ENCODE measurements at regions not wholly inside any gene's neighbourhood (a gene's known extent, or its start where the extent isn't known, plus 50 kb on each side); places are given as distances from the start of the nearest gene placed in this dataset.

GRCh38 chr2:103383541-103383940, 621.7 kb downstream of the TMEM182 start:
- H3K27me3 ChIP-seq = no peaks in the 10 kb centered on the region
- TF ChIP-seq EP300 (IDR thresholded peaks at IDR 0.05) = no peak
- no peak for TF ChIP-seq CTCF (IDR thresholded peaks at IDR 0.05)
- TF ChIP-seq POLR2AphosphoS5 (IDR thresholded peaks at IDR 0.05) = no peak
- TF ChIP-seq POLR2A (IDR thresholded peaks at IDR 0.05) = no peak
- intact Hi-C loops (cut with DNase I; ENCODE audit: low total_unique reads) = no loop called here
- no peak overlapping the region for H3K4me3 ChIP-seq
- no peaks in the 10 kb centered on the region for H3K4me1 ChIP-seq
- no peak for DNase-seq
- peaks cover 0 to 10% (median 3%) of the 10 kb centered on the region in 4 donors for H3K9me3 ChIP-seq
- 40 to 64% (median 57%) methylated on average over 3 of the region's 3 CpGs for WGBS, 5 donors
- H3K36me3 ChIP-seq = no peaks in the 10 kb centered on the region
- H3K27ac ChIP-seq = no peak overlapping the region

DNA sequence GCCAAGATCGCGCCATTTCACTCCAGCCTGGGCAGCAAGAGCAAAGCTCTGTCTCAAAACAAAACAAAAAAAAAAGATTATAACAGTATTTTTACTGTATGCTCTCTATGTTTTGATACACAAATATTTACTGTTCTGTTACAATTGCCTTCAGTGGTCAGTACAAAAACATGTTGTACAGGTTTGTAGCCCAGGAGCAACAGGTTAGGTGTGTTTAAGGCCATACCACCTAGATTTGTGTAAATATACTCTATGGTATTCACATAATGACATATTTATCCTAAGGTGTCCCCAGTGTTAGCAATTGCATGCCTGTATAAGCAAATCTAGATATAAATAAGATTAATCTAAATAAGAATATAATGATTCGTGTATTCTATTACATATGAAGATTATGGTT, 625.0 kb downstream of the TMEM182 start:
- DNase-seq = no peak
- Histone ChIP-seq H3K27me3 (no peaks in the 10 kb centered on the region), H3K9me3 (no peaks in the 10 kb centered on the region), H3K36me3 (no peaks in the 10 kb centered on the region), H3K27ac (no peak overlapping the region), H3K4me3 (no peak overlapping the region), H3K4me1 (no peaks in the 10 kb centered on the region)
- 76 to 82% (median 78%) methylated on average over 3 of the region's 3 CpGs for WGBS, 5 donors
- TF ChIP-seq EP300 (IDR thresholded peaks at IDR 0.05) = no peak
- no peak for TF ChIP-seq POLR2AphosphoS5 (IDR thresholded peaks at IDR 0.05)
- TF ChIP-seq POLR2A (IDR thresholded peaks at IDR 0.05) = no peak
- TF ChIP-seq CTCF (IDR thresholded peaks at IDR 0.05) = no peak
- intact Hi-C loops (cut with DNase I; ENCODE audit: low total_unique reads) = no loop called here

DNA sequence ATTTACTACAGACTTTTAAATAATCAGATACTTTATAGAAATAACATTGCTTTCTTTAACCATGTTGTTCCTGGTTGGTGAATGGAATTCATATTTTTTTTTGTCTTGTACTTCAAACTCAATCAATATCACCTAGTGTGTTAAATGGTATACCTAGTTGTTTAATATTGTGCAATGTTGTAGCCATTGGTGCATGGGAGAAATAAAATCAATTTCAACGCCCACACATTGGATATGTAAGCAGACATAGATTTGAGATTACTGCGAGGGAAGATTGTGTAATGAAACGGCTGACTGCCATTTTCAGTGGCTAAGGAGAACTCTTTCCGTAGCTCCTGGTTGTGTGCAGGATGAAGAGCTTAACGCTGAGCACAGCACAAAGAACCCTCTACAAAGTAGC, 626.1 kb downstream of the TMEM182 start:
- WGBS, 5 donors = 76 to 84% (median 80%) methylated on average over 5 of the region's 5 CpGs
- Histone ChIP-seq H3K9me3 (no peaks in the 10 kb centered on the region), H3K27me3 (no peaks in the 10 kb centered on the region), H3K4me1 (no peaks in the 10 kb centered on the region), H3K4me3 (no peak overlapping the region), H3K36me3 (no peaks in the 10 kb centered on the region), H3K27ac (no peak overlapping the region)
- no peak for TF ChIP-seq CTCF (IDR thresholded peaks at IDR 0.05)
- no peak for TF ChIP-seq POLR2A (IDR thresholded peaks at IDR 0.05)
- no peak for TF ChIP-seq POLR2AphosphoS5 (IDR thresholded peaks at IDR 0.05)
- no peak for TF ChIP-seq EP300 (IDR thresholded peaks at IDR 0.05)
- DNase-seq = no peak
- intact Hi-C loops (cut with DNase I; ENCODE audit: low total_unique reads) = no loop called here

DNA sequence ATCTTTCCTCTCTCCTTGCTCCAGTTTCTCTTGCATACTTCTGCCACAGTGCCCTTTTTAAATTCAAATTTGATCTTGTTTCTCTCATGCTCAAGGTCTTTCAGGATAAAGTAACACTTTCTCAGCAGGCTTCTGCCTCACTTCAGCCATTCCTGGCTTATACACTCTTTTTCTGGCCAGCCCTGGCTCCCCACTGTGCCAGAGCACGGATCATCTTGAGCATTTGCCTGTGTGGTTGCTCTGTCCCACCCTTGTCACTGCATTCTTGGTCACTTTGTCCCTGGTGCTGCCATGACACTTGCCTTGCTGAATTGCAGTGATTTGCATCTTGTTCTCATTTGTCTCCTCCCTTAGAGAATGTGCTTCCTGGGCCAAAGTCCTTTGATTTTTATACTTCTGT, 634.3 kb downstream of the TMEM182 start:
- intact Hi-C loops (cut with DNase I; ENCODE audit: low total_unique reads) = no loop called here
- peaks cover 0 to 6% (median 2%) of the 10 kb centered on the region in 4 donors for H3K9me3 ChIP-seq
- TF ChIP-seq EP300 (IDR thresholded peaks at IDR 0.05) (no peak), POLR2A (IDR thresholded peaks at IDR 0.05) (no peak), POLR2AphosphoS5 (IDR thresholded peaks at IDR 0.05) (no peak), CTCF (IDR thresholded peaks at IDR 0.05) (no peak)
- H3K36me3 ChIP-seq = no peaks in the 10 kb centered on the region
- no peaks in the 10 kb centered on the region for H3K4me1 ChIP-seq
- WGBS, 5 donors = 24 to 50% (median 27%) methylated on average over 1 of the region's 1 CpG
- DNase-seq = no peak
- H3K27me3 ChIP-seq = no peaks in the 10 kb centered on the region
- H3K27ac ChIP-seq = no peak overlapping the region
- H3K4me3 ChIP-seq = no peak overlapping the region
